ENCODE measurements at regions not wholly inside any gene's neighbourhood (a gene's known extent, or its start where the extent isn't known, plus 50 kb on each side); places are given as distances from the start of the nearest gene placed in this dataset.

- TF ChIP-seq CTCF (IDR thresholded peaks at IDR 0.05), result peak; percentile 74
- no peak for TF ChIP-seq REST (IDR thresholded peaks at IDR 0.05; ENCODE audit: low read depth, low read length)
- no peak for TF ChIP-seq MAX (IDR thresholded peaks at IDR 0.05; ENCODE audit: low read depth)
- TF ChIP-seq EP300 (IDR thresholded peaks at IDR 0.05; ENCODE audit: borderline replicate concordance in 1 of 2, low read depth in 1 of 2, low read length in 1 of 2), result no peak
- no peak for TF ChIP-seq USF1 (IDR thresholded peaks at IDR 0.05; ENCODE audit: borderline replicate concordance, low read depth)
Observed at GRCh38 chr2:105521176-105521575, 122.3 kb upstream of the FHL2 start.

Data from SK-N-SH (cell line).